Vagina (tissue), 2 donors: ENCODE measurements at regions not wholly inside any gene's neighbourhood (a gene's known extent, or its start where the extent isn't known, plus 50 kb on each side); places are given as distances from the start of the nearest gene placed in this dataset.

Experiments used
- DNase-seq, 2 donors: peaks; one replicate each; pipeline ENCODE4 v3.0.0-alpha.2; 2017; ENCODE audit errors: extremely low spot score in 2 of 2
- H3K27ac ChIP-seq: fragments of 200-600 bp; sonication (generic); one replicate; pipeline ENCODE4 v1.5.1; 2019
- H3K27me3 ChIP-seq: fragments of 200-600 bp; sonication (generic); one replicate; pipeline ENCODE4 v1.5.1; 2019
- H3K36me3 ChIP-seq, 2 donors: fragments of 200-600 bp; sonication (generic); one replicate each; pipeline ENCODE4 v1.5.1; 2017 to 2019
- H3K4me1 ChIP-seq: fragments of 200-600 bp; sonication (generic); one replicate; pipeline ENCODE4 v1.5.1; 2019
- H3K4me3 ChIP-seq, 2 donors: fragments of 200-600 bp; sonication (generic); 1 replicate in 1 of 2; 2 replicates in 1 of 2; pipeline ENCODE4 v1.5.1; 2016 to 2019
- H3K9me3 ChIP-seq: fragments of 200-600 bp; sonication (generic); one replicate; pipeline ENCODE4 v1.5.1; 2019
- CTCF ChIP-seq, 3 experiments: fragments of 450-650 bp in 2 of 3; fragments of 200-600 bp in 1 of 3; sonication (generic) in 1 of 3; IDR thresholded peaks; one replicate each; pipeline ENCODE4 v1.5.1; 2017 to 2019; ENCODE audit warnings: antibody characterized with exemption in 3 of 3, mild to moderate bottlenecking in 2 of 3, moderate library complexity in 2 of 3
- POLR2A ChIP-seq, 2 donors: fragments of 450-650 bp; IDR thresholded peaks; one replicate each; pipeline ENCODE4 v1.6.1; 2017; ENCODE audit warnings: antibody characterized with exemption in 2 of 2, mild to moderate bottlenecking in 2 of 2, moderate library complexity in 2 of 2
- POLR2AphosphoS5 ChIP-seq, 2 donors: sonication (generic); formaldehyde crosslinking; IDR thresholded peaks; one replicate each; pipeline ENCODE4 v1.9.0; 2017; ENCODE audit warnings: antibody characterized with exemption in 2 of 2, mild to moderate bottlenecking in 2 of 2, low read depth in 1 of 2; ENCODE audit not compliant: insufficient read depth in 1 of 2
- intact Hi-C: fragments of 100-400 bp; cut with DNase I; formaldehyde crosslinking; loops from one replicate; pipeline ENCODE4 v1.15.1; 2023

GRCh38 chr5:86039351-86039750 is 578.4 kb upstream of the COX7C start:
- H3K9me3 ChIP-seq: no peaks in the 10 kb centered on the region
- intact Hi-C loops: no loop called here
- no peak for DNase-seq
- no peaks in the 10 kb centered on the region for H3K4me1 ChIP-seq
- no peak overlapping the region for H3K4me3 ChIP-seq
- no peaks in the 10 kb centered on the region for H3K36me3 ChIP-seq
- TF ChIP-seq CTCF (IDR thresholded peaks at IDR 0.05): no peak
- TF ChIP-seq POLR2AphosphoS5 (IDR thresholded peaks at IDR 0.05; ENCODE audit: insufficient read depth in 1 of 2, low read depth in 1 of 2): no peak
- no peak for TF ChIP-seq POLR2A (IDR thresholded peaks at IDR 0.05)
- no peak overlapping the region for H3K27ac ChIP-seq
- no peaks in the 10 kb centered on the region for H3K27me3 ChIP-seq

GRCh38 chr5:86070719-86071118 is 547.0 kb upstream of the COX7C start:
- no peak overlapping the region for H3K27ac ChIP-seq
- no peaks in the 10 kb centered on the region for H3K4me1 ChIP-seq
- H3K4me3 ChIP-seq: no peak overlapping the region
- H3K27me3 ChIP-seq: no peaks in the 10 kb centered on the region
- TF ChIP-seq POLR2A (IDR thresholded peaks at IDR 0.05) (no peak), POLR2AphosphoS5 (IDR thresholded peaks at IDR 0.05; ENCODE audit: insufficient read depth in 1 of 2, low read depth in 1 of 2) (no peak), CTCF (IDR thresholded peaks at IDR 0.05) (no peak)
- intact Hi-C loops: no loop called here
- no peaks in the 10 kb centered on the region for H3K9me3 ChIP-seq
- no peak for DNase-seq
- H3K36me3 ChIP-seq: no peaks in the 10 kb centered on the region

GRCh38 chr5:86074297-86074696 is 543.4 kb upstream of the COX7C start:
- intact Hi-C loops: no loop called here
- Histone ChIP-seq H3K4me1 (no peaks in the 10 kb centered on the region), H3K27me3 (no peaks in the 10 kb centered on the region), H3K27ac (no peak overlapping the region), H3K9me3 (no peaks in the 10 kb centered on the region), H3K4me3 (no peak overlapping the region), H3K36me3 (no peaks in the 10 kb centered on the region)
- no peak for DNase-seq
- TF ChIP-seq POLR2AphosphoS5 (IDR thresholded peaks at IDR 0.05; ENCODE audit: insufficient read depth in 1 of 2, low read depth in 1 of 2) (no peak), POLR2A (IDR thresholded peaks at IDR 0.05) (no peak), CTCF (IDR thresholded peaks at IDR 0.05) (no peak)

- no peaks in the 10 kb centered on the region for H3K9me3 ChIP-seq
- H3K36me3 ChIP-seq: no peaks in the 10 kb centered on the region
- H3K27me3 ChIP-seq: no peaks in the 10 kb centered on the region
- no peak overlapping the region for H3K27ac ChIP-seq
- no peak for TF ChIP-seq POLR2A (IDR thresholded peaks at IDR 0.05)
- TF ChIP-seq CTCF (IDR thresholded peaks at IDR 0.05): no peak
- no peak for TF ChIP-seq POLR2AphosphoS5 (IDR thresholded peaks at IDR 0.05; ENCODE audit: insufficient read depth in 1 of 2, low read depth in 1 of 2)
- no peak for DNase-seq
- H3K4me1 ChIP-seq: no peaks in the 10 kb centered on the region
- intact Hi-C loops: no loop called here
- no peak overlapping the region for H3K4me3 ChIP-seq
Observed at GRCh38 chr5:86075139-86075538, 542.6 kb upstream of the COX7C start.

- Histone ChIP-seq H3K9me3 (no peaks in the 10 kb centered on the region), H3K27me3 (no peaks in the 10 kb centered on the region), H3K27ac (no peak overlapping the region), H3K36me3 (no peaks in the 10 kb centered on the region), H3K4me3 (no peak overlapping the region), H3K4me1 (no peaks in the 10 kb centered on the region)
- intact Hi-C loops: no loop called here
- no peak for DNase-seq
- no peak for TF ChIP-seq CTCF (IDR thresholded peaks at IDR 0.05)
- no peak for TF ChIP-seq POLR2AphosphoS5 (IDR thresholded peaks at IDR 0.05; ENCODE audit: insufficient read depth in 1 of 2, low read depth in 1 of 2)
- no peak for TF ChIP-seq POLR2A (IDR thresholded peaks at IDR 0.05)
Observed at GRCh38 chr5:86095092-86095491, 522.6 kb upstream of the COX7C start.
